H1 (cell line): ENCODE measurements at regions not wholly inside any gene's neighbourhood (a gene's known extent, or its start where the extent isn't known, plus 50 kb on each side); places are given as distances from the start of the nearest gene placed in this dataset.

Experiments used
- GABPA ChIP-seq: IDR thresholded peaks from 2 replicates; pipeline ENCODE4 v1.6.1; 2011; ENCODE audit warnings: mild to moderate bottlenecking, low read length, moderate library complexity, borderline replicate concordance; ENCODE audit not compliant: insufficient read depth
- RAD21 ChIP-seq, 2 experiments: IDR thresholded peaks in 1 of 2; conservative IDR thresholded peaks in 1 of 2; 2 replicates each; pipeline ENCODE4 v1.6.1; 2011; ENCODE audit warnings: low read depth in 2 of 2, low read length in 2 of 2, improper control_type of control experiment in 1 of 2, inconsistent platforms in 1 of 2, mild to moderate bottlenecking in 1 of 2, moderate library complexity in 1 of 2
- TF ChIP-seq, protein P1 (sequence below): fragments of 300-600 bp; sonication (generic); IDR thresholded peaks from 2 replicates; pipeline ENCODE4 v1.7.1; 2012; ENCODE audit warnings: low read length, moderate library complexity, mild to moderate bottlenecking, inconsistent platforms; ENCODE audit not compliant: insufficient replicate concordance

DNA sequence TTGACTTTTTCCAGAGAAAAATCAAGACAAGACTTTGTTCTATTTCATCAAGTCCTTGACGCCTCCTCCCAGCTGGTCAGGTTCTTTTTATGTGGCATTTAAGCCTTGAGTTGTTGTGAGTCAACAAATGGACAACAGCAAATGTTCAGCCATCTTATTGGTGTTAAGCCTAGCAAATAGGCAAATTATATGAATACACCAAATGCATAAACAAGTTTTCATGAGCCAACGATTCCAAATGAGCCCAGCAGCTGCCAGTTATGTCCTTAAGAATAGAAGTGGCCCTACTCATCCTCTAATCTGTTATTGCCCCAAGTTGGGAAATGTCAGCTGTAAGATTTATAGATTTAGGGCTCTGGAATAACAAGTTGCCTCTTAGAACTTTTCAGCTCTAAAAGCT lies 312.0 kb downstream of the SOX4 start (continued):
- TF ChIP-seq, protein P1, sequence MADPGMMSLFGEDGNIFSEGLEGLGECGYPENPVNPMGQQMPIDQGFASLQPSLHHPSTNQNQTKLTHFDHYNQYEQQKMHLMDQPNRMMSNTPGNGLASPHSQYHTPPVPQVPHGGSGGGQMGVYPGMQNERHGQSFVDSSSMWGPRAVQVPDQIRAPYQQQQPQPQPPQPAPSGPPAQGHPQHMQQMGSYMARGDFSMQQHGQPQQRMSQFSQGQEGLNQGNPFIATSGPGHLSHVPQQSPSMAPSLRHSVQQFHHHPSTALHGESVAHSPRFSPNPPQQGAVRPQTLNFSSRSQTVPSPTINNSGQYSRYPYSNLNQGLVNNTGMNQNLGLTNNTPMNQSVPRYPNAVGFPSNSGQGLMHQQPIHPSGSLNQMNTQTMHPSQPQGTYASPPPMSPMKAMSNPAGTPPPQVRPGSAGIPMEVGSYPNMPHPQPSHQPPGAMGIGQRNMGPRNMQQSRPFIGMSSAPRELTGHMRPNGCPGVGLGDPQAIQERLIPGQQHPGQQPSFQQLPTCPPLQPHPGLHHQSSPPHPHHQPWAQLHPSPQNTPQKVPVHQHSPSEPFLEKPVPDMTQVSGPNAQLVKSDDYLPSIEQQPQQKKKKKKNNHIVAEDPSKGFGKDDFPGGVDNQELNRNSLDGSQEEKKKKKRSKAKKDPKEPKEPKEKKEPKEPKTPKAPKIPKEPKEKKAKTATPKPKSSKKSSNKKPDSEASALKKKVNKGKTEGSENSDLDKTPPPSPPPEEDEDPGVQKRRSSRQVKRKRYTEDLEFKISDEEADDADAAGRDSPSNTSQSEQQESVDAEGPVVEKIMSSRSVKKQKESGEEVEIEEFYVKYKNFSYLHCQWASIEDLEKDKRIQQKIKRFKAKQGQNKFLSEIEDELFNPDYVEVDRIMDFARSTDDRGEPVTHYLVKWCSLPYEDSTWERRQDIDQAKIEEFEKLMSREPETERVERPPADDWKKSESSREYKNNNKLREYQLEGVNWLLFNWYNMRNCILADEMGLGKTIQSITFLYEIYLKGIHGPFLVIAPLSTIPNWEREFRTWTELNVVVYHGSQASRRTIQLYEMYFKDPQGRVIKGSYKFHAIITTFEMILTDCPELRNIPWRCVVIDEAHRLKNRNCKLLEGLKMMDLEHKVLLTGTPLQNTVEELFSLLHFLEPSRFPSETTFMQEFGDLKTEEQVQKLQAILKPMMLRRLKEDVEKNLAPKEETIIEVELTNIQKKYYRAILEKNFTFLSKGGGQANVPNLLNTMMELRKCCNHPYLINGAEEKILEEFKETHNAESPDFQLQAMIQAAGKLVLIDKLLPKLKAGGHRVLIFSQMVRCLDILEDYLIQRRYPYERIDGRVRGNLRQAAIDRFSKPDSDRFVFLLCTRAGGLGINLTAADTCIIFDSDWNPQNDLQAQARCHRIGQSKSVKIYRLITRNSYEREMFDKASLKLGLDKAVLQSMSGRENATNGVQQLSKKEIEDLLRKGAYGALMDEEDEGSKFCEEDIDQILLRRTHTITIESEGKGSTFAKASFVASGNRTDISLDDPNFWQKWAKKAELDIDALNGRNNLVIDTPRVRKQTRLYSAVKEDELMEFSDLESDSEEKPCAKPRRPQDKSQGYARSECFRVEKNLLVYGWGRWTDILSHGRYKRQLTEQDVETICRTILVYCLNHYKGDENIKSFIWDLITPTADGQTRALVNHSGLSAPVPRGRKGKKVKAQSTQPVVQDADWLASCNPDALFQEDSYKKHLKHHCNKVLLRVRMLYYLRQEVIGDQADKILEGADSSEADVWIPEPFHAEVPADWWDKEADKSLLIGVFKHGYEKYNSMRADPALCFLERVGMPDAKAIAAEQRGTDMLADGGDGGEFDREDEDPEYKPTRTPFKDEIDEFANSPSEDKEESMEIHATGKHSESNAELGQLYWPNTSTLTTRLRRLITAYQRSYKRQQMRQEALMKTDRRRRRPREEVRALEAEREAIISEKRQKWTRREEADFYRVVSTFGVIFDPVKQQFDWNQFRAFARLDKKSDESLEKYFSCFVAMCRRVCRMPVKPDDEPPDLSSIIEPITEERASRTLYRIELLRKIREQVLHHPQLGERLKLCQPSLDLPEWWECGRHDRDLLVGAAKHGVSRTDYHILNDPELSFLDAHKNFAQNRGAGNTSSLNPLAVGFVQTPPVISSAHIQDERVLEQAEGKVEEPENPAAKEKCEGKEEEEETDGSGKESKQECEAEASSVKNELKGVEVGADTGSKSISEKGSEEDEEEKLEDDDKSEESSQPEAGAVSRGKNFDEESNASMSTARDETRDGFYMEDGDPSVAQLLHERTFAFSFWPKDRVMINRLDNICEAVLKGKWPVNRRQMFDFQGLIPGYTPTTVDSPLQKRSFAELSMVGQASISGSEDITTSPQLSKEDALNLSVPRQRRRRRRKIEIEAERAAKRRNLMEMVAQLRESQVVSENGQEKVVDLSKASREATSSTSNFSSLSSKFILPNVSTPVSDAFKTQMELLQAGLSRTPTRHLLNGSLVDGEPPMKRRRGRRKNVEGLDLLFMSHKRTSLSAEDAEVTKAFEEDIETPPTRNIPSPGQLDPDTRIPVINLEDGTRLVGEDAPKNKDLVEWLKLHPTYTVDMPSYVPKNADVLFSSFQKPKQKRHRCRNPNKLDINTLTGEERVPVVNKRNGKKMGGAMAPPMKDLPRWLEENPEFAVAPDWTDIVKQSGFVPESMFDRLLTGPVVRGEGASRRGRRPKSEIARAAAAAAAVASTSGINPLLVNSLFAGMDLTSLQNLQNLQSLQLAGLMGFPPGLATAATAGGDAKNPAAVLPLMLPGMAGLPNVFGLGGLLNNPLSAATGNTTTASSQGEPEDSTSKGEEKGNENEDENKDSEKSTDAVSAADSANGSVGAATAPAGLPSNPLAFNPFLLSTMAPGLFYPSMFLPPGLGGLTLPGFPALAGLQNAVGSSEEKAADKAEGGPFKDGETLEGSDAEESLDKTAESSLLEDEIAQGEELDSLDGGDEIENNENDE = no peak
- TF ChIP-seq RAD21 (IDR thresholded peaks at IDR 0.05 in 1 of 2, conservative IDR thresholded peaks at IDR 0.05 in 1 of 2; ENCODE audit: low read depth in 2 of 2, low read length in 2 of 2) = no peak
- TF ChIP-seq GABPA = no peak
